Breast epithelium (tissue), 4 donors: ENCODE measurements at regions not wholly inside any gene's neighbourhood (a gene's known extent, or its start where the extent isn't known, plus 50 kb on each side); places are given as distances from the start of the nearest gene placed in this dataset.

Experiments
- DNase-seq, 2 donors: peaks; one replicate each; pipeline ENCODE4 v3.0.0-alpha.2; 2019; ENCODE audit warnings: low spot score in 2 of 2
- H3K27ac ChIP-seq, 2 donors: fragments of 200-600 bp; sonication (generic) in 1 of 2; one replicate each; pipeline ENCODE4 v1.5.1; 2016 to 2019; ENCODE audit warnings: mild to moderate bottlenecking in 1 of 2
- H3K27me3 ChIP-seq, 2 donors: fragments of 200-600 bp; sonication (generic) in 1 of 2; one replicate each; pipeline versions ENCODE4 v1.5.1 to v1.6.0; 2017 to 2019; ENCODE audit warnings: control low read depth in 1 of 2, mild to moderate bottlenecking in 1 of 2
- H3K36me3 ChIP-seq: fragments of 200-600 bp; one replicate; pipeline ENCODE4 v1.5.1; 2019
- H3K4me1 ChIP-seq, 2 donors: fragments of 200-600 bp; sonication (generic); one replicate each; pipeline ENCODE4 v1.5.1; 2016 to 2019; ENCODE audit warnings: control low read depth in 1 of 2
- H3K4me3 ChIP-seq, 3 donors: fragments of 200-600 bp; sonication (generic); 1 replicate in 2 of 3; 2 replicates in 1 of 3; pipeline ENCODE4 v1.5.1; 2016 to 2019; ENCODE audit warnings: mild to moderate bottlenecking in 3 of 3, moderate library complexity in 2 of 3
- H3K9me3 ChIP-seq, 2 donors: fragments of 200-600 bp; sonication (generic) in 1 of 2; one replicate each; pipeline ENCODE4 v1.5.1; 2016 to 2019; ENCODE audit warnings: control low read depth in 1 of 2
- CTCF ChIP-seq, 3 donors: fragments of 450-650 bp; IDR thresholded peaks; one replicate each; pipeline ENCODE4 v1.5.1; 2016 to 2017; ENCODE audit warnings: antibody characterized with exemption in 3 of 3, mild to moderate bottlenecking in 3 of 3, moderate library complexity in 3 of 3
- POLR2A ChIP-seq: fragments of 450-650 bp; IDR thresholded peaks from one replicate; pipeline ENCODE4 v1.6.1; 2016; ENCODE audit warnings: antibody characterized with exemption, mild to moderate bottlenecking, moderate library complexity
- POLR2AphosphoS5 ChIP-seq, 3 donors: sonication (generic); formaldehyde crosslinking; IDR thresholded peaks; one replicate each; pipeline ENCODE4 v1.6.1; 2017; ENCODE audit warnings: antibody characterized with exemption in 3 of 3
- intact Hi-C: fragments of 100-400 bp; cut with DNase I; formaldehyde crosslinking; loops from one replicate; pipeline ENCODE4 v1.15.1; 2023; ENCODE audit warnings: low total_unique reads

DNA sequence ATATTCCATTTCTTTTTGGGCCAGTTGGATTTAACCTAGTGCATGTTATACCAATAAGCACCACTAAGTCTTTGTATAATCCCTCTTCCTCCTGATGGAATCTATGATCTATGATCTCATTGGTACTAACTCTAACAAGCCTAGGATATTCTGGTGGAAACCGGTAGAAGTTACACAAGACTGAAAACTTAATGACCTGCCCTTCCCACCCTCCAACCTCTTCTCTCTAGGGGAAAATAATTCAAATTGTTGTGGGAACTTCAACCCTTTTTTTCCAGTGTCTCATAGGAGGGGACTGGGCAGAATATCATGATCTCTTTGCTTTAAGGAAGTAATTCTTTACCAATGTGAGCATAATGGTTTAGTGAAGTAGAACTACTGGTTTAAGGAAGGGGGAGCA, 289.5 kb upstream of the BOD1L1 start:
- Histone ChIP-seq H3K27ac (no peak overlapping the region), H3K4me3 (no peak overlapping the region), H3K36me3 (no peaks in the 10 kb centered on the region), H3K9me3 (no peaks in the 10 kb centered on the region), H3K4me1 (no peaks in the 10 kb centered on the region), H3K27me3 (no peaks in the 10 kb centered on the region)
- no peak for DNase-seq
- intact Hi-C loops = no loop called here
- TF ChIP-seq POLR2AphosphoS5 (IDR thresholded peaks at IDR 0.05) = no peak
- no peak for TF ChIP-seq CTCF (IDR thresholded peaks at IDR 0.05)
- TF ChIP-seq POLR2A = no peak

- no peak for DNase-seq
- H3K36me3 ChIP-seq = no peaks in the 10 kb centered on the region
- intact Hi-C loops = no loop called here
- H3K27ac ChIP-seq = peak overlapping the region in 1 of 2 donors; percentile 84
- no peak overlapping the region for H3K4me3 ChIP-seq
- TF ChIP-seq CTCF (IDR thresholded peaks at IDR 0.05) (no peak), POLR2A (no peak), POLR2AphosphoS5 (IDR thresholded peaks at IDR 0.05) (no peak)
- H3K27me3 ChIP-seq = no peaks in the 10 kb centered on the region
- H3K9me3 ChIP-seq = no peaks in the 10 kb centered on the region
- H3K4me1 ChIP-seq = no peaks in the 10 kb centered on the region
Measured at GRCh38 chr4:13918110-13918509, 290.6 kb upstream of the BOD1L1 start.

DNA sequence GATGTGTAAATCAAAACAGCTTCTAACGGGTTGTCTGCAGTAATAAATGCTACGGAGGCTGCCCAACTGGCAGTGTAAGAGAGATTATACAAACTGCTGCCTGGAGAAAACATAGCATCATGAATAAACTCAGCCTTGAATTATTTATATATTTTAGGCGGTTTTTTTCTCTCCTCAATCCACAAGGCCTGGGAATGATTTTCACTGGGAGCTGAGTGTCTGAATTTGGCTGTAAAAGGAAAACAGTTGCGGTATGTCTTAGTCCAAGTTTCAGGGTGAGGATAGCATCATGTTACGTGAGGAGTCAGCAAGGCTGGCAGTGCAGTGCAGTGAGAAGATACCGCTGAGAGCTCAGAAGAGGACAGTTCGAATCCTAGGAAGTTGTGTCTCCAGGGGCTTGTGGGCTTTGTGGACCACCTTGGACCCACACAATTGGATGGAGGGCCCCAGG, 291.5 kb upstream of the BOD1L1 start:
- Histone ChIP-seq H3K27ac (peak overlapping the region; percentile 52 to 84), H3K9me3 (no peaks in the 10 kb centered on the region), H3K4me1 (no peaks in the 10 kb centered on the region), H3K36me3 (no peaks in the 10 kb centered on the region), H3K4me3 (no peak overlapping the region), H3K27me3 (no peaks in the 10 kb centered on the region)
- intact Hi-C loops = no loop called here
- DNase-seq = no peak
- TF ChIP-seq CTCF (IDR thresholded peaks at IDR 0.05) = no peak
- TF ChIP-seq POLR2A = no peak
- TF ChIP-seq POLR2AphosphoS5 (IDR thresholded peaks at IDR 0.05) = no peak

- no peak for DNase-seq
- H3K4me1 ChIP-seq = no peaks in the 10 kb centered on the region
- H3K9me3 ChIP-seq = no peaks in the 10 kb centered on the region
- TF ChIP-seq POLR2AphosphoS5 (IDR thresholded peaks at IDR 0.05) = no peak
- no peak for TF ChIP-seq POLR2A
- no peak for TF ChIP-seq CTCF (IDR thresholded peaks at IDR 0.05)
- intact Hi-C loops = no loop called here
- H3K27me3 ChIP-seq = no peaks in the 10 kb centered on the region
- no peak overlapping the region for H3K4me3 ChIP-seq
- H3K27ac ChIP-seq = peak overlapping the region in 1 of 2 donors; percentile 55
- H3K36me3 ChIP-seq = no peaks in the 10 kb centered on the region
Measured at GRCh38 chr4:13920111-13920875, 292.8 kb upstream of the BOD1L1 start.

GRCh38 chr4:13920901-13921300, 293.4 kb upstream of the BOD1L1 start:
- Histone ChIP-seq H3K4me1 (no peaks in the 10 kb centered on the region), H3K27me3 (no peaks in the 10 kb centered on the region), H3K4me3 (no peak overlapping the region), H3K9me3 (no peaks in the 10 kb centered on the region), H3K27ac (peak overlapping the region in 1 of 2 donors; percentile 55), H3K36me3 (no peaks in the 10 kb centered on the region)
- DNase-seq = peak in 1 of 2 donors; percentile 19
- intact Hi-C loops = no loop called here
- TF ChIP-seq CTCF (IDR thresholded peaks at IDR 0.05) = no peak
- TF ChIP-seq POLR2AphosphoS5 (IDR thresholded peaks at IDR 0.05) = no peak
- TF ChIP-seq POLR2A = no peak
